Activated CD4-positive, alpha-beta T cell treated with anti-CD3 and anti-CD28 coated beads for 24 hours (primary cell): ENCODE measurements at regions not wholly inside any gene's neighbourhood (a gene's known extent, or its start where the extent isn't known, plus 50 kb on each side); places are given as distances from the start of the nearest gene placed in this dataset.

Source experiments
- DNase-seq, 2 donors: peaks; one replicate each; pipeline ENCODE4 v3.0.0-alpha.2; 2020; ENCODE audit warnings: low read depth in 2 of 2

- DNase-seq, result no peak
Measured at GRCh38 chr1:82830690-82831380, 1030.1 kb downstream of the ADGRL2 start.

- DNase-seq, result no peak
Measured at GRCh38 chr1:82829527-82829926, 1028.8 kb downstream of the ADGRL2 start.

GRCh38 chr1:82823876-82824275 lies 1023.1 kb downstream of the ADGRL2 start:
- no peak for DNase-seq

DNA sequence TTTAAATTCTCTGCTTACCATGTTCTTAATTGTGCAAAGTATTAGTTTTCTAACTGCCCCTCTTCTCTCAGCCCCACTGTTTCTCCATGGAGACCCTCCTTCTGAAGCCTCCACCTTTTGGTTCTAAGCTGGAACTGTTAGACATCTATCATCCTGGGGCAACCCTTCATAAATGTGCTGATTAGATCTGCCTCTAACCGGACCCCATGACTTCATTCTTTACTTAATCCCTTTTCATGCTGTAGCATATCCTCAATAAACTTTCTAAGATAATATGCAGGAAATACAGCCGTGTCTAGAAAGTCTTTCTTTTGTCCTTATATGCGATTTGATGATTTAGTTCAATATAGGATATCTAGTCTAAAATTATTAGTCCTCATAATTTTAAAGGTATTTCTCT lies 1020.1 kb downstream of the ADGRL2 start:
- DNase-seq, result no peak

GRCh38 chr1:82819234-82819633 lies 1018.5 kb downstream of the ADGRL2 start:
- DNase-seq, result no peak

DNA sequence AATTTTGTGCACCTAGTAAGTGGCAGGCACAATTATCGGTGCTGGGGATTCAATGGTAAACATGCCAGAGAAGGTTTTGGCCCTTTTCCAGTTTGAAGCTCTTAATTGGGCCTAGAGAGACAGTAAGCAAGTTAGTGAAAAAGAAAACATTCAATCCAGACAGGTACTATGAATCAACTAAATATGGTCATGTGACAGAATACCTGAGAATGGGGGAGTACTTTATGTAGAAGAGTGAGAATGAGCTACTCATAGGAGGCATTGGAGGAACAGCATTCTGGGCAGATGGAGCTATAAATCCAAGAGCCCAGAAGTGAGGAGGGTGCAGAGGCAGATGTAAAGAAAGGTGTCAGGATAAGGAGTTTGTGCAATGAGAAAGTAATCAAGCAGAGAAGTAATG lies 1017.9 kb downstream of the ADGRL2 start:
- DNase-seq, result no peak

DNA sequence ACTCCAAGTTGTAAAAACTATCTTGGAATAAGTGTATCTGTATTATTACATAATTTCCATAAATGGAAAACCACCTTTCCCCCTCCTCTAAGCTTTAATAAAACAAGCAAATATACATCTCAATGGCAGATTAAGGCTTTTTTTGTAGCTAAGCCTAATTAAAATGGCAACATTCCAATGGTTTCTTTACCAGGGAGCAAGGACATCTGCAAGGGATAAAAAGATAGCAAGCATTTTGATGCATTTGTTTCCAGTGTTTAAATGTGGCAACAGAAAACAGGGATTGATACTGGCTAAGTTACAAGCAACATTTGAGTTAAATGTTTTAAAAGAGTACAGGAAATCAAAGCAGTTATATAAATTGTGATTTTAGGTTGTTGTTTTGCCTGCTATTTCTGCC lies 1012.7 kb downstream of the ADGRL2 start:
- DNase-seq, result no peak

- DNase-seq, result no peak
Measured at GRCh38 chr1:82810601-82811000, 1009.9 kb downstream of the ADGRL2 start.

GRCh38 chr1:82807563-82807962 lies 1006.8 kb downstream of the ADGRL2 start:
- no peak for DNase-seq

DNA sequence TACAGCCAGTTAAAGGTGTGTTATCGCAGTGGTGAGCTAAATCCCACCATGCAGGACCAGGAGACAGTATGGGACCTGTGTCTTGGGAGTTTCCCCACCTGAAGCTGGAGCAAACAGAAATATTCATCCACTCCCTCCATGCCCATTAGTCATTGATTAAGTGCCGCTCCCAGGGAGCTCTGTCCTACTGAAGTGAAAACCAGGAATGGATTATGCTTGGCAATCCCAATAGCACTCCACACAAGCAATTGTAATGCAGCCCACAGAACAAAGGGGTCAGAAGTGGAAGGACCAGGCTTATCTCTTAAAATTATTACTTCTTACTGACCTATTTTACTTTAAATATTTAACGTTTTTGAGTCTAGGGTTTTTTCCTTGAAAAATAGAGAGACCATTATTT lies 1005.4 kb downstream of the ADGRL2 start:
- DNase-seq, result no peak

DNA sequence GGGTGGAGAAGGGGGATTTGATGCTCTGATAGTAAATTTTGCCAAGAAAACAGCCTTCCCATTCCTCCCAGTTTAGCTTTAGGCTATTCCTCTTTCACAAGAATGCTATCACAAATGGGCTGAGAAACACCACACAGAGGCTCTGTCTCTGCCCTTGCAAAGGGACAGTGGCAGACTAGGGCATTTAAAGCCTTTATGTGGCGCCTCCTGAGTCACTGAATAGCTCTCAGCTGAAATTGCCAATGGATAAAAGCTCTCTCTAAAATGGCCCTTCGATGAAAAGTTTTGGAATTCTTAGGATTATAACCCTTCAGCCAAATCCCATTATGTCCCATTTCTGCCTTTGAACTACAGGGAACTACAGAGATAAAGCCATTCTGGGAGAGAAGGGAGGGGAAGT lies 1000.4 kb downstream of the ADGRL2 start:
- DNase-seq, result no peak

- DNase-seq, result no peak
Measured at GRCh38 chr1:82800721-82801120, 1000.0 kb downstream of the ADGRL2 start.

- DNase-seq, result no peak
Measured at GRCh38 chr1:82799261-82799660, 998.5 kb downstream of the ADGRL2 start.

- no peak for DNase-seq
Measured at GRCh38 chr1:82795508-82796149, 994.9 kb downstream of the ADGRL2 start.

- DNase-seq, result no peak
Measured at GRCh38 chr1:82792151-82792550, 991.4 kb downstream of the ADGRL2 start.

DNA sequence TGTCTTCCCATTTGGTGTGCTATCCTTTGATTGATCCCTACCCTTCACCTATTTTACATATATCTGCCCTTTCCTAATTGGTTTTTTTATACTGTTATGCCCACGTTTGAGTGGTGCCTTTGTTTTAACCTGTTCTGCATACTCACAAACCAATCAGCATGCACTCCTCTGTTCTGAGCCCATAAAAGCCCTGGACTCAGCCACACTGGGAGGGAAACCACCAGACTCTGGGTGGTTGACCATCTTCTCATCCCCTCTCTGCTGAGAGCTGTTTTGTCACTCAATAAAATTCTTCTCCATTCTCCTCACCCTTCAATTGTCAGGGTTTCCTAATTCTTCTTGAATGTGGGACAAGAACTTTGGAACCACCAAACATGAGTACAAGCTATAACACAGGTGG lies 989.8 kb downstream of the ADGRL2 start:
- no peak for DNase-seq

DNA sequence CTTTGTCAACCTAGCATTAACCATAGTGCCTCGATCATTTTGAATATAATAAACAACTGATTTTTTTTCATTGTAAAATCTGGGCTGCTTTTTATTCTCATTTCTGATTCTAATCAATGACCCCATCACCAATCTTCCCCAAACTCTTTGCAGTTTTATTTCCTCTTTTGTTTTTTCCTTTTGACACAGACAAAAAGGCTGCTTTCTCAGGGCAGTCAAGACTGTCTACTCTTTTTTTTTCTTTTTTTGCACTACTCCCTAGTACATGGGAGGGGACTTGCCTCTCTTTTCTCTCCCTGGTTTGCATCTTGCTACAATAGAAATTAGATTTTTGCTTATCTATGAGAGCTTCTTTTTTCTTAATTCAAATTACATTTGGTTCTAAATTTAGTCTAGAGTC lies 987.9 kb downstream of the ADGRL2 start:
- no peak for DNase-seq

GRCh38 chr1:82788038-82788437 lies 987.3 kb downstream of the ADGRL2 start:
- DNase-seq, result no peak

DNA sequence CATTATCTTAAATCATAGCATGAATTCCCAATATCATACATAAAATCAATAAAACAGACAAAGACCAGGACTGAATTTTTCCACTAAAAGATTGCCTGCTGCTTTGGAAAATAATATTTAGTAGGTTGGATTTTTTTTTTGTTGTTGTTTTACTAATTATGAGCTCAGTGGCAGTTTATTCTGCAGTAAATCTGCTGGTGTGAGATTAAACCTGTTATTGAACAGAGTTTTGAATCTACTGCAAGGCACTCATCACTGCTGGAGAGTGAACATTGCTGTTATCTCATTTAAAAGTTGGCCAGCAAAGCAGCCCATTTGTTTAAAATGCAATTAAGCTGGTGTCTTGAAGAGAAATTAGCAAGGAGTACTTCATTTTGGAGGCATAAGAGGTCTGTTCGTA lies 986.1 kb downstream of the ADGRL2 start:
- DNase-seq, result no peak

GRCh38 chr1:82785268-82785790 lies 984.6 kb downstream of the ADGRL2 start:
- DNase-seq, result no peak

DNA sequence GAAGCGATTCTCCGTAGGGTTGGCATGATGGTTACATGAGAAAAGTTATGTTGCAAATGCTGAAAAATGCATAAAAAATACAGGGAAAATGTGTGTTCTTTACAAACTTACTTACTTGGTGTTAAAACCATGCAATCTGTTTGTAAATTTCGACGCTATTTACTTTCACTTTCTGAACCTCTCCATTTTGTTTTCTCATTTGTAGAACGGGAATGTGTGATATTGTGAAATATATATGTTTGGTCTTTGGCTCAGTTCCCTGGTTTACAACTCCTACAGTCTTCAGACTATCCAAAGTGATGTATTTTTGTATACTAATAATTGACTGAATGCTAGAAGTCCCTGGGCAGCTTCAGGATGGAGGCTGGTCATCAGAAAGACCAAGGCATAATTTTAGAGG lies 982.3 kb downstream of the ADGRL2 start:
- no peak for DNase-seq

DNA sequence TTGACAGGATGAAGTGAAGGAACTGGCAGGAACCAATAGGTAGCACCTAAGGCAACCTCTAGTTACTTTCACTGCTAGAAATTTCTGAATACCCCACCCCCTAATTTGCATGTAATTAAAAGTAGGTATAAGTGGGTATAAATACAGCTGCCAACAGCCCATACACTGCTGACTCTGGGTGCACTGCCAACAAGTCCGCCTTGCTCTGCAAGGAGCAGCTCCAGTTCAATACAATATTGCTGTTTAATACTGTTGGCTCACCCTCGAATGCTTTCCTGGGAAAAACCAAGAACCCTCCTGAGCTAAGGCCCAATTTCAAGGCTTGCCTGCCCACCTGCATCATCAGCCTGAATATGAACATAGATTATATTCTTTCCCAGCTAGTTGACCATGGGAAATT lies 981.9 kb downstream of the ADGRL2 start:
- no peak for DNase-seq

DNA sequence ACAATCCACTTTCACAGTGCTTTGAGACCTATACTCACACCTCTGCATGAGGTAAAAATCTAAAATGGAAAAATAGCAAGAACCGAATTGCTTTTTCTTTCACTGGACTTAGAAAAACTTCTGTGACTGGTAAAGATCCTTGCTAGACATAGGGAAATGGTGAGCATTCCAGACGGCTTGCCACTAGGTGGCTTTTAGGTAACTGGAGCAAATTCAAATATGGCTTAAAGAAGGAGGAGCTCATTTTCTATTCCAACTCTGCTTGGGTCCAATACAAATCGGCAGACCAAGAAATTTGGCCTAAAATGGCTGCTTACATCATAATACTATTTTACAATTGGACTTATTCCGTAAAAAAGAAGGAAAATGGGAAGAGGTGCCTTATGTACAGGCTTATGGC lies 977.9 kb downstream of the ADGRL2 start:
- no peak for DNase-seq

- no peak for DNase-seq
Measured at GRCh38 chr1:82777240-82777639, 976.5 kb downstream of the ADGRL2 start.
